H9 (cell line): ENCODE measurements at regions not wholly inside any gene's neighbourhood (a gene's known extent, or its start where the extent isn't known, plus 50 kb on each side); places are given as distances from the start of the nearest gene placed in this dataset.
"Not testable (repeated sequence)": the region's sequence is repeated elsewhere in the genome, so short reads cannot be mapped to it uniquely, and the experiment has no call there.

ENCODE experiments used
- DNase-seq: peaks from one replicate; pipeline ENCODE4 v3.0.0-alpha.2; 2017
- H2AFZ ChIP-seq: one replicate; pipeline ENCODE4 v1.6.1; 2013; ENCODE audit warnings: mild to moderate bottlenecking, low read length, control low read depth, moderate library complexity
- H2AK5ac ChIP-seq: 2 replicates; pipeline ENCODE4 v1.6.1; 2013; ENCODE audit warnings: low read length, control low read depth, mixed read lengths; ENCODE audit not compliant: insufficient read length
- H2BK120ac ChIP-seq: one replicate; pipeline ENCODE4 v1.6.1; 2013; ENCODE audit warnings: low read depth, mild to moderate bottlenecking, low read length, control low read depth, inconsistent platforms; ENCODE audit not compliant: poor library complexity, severe bottlenecking
- H2BK12ac ChIP-seq: 2 replicates; pipeline ENCODE4 v1.6.1; 2013; ENCODE audit warnings: low read length, control low read depth, mixed read lengths, low read depth; ENCODE audit not compliant: insufficient read length
- H2BK15ac ChIP-seq: 2 replicates; pipeline ENCODE4 v1.6.1; 2013; ENCODE audit warnings: low read depth, low read length, control low read depth
- H2BK20ac ChIP-seq: one replicate; pipeline ENCODE4 v1.6.1; 2013; ENCODE audit warnings: low read depth, mild to moderate bottlenecking, low read length, control low read depth, inconsistent platforms; ENCODE audit not compliant: poor library complexity, severe bottlenecking
- H2BK5ac ChIP-seq: 2 replicates; pipeline ENCODE4 v1.6.1; 2013; ENCODE audit warnings: low read length, control low read depth, mixed read lengths; ENCODE audit not compliant: insufficient read length
- H3K14ac ChIP-seq: 2 replicates; pipeline ENCODE4 v1.6.1; 2013; ENCODE audit warnings: low read length, control low read depth; ENCODE audit not compliant: insufficient read depth
- H3K18ac ChIP-seq: 2 replicates; pipeline ENCODE4 v1.6.1; 2013; ENCODE audit warnings: low read depth, mild to moderate bottlenecking, mixed read lengths, low read length, control low read depth; ENCODE audit not compliant: insufficient read length
- H3K23ac ChIP-seq: 2 replicates; pipeline ENCODE4 v1.6.1; 2013; ENCODE audit warnings: low read length, control low read depth, mixed read lengths, low read depth; ENCODE audit not compliant: insufficient read length
- H3K23me2 ChIP-seq: 2 replicates; pipeline ENCODE4 v1.6.1; 2013; ENCODE audit warnings: low read depth, mild to moderate bottlenecking, mixed read lengths, low read length, control low read depth; ENCODE audit not compliant: insufficient read length, poor library complexity, severe bottlenecking
- H3K27ac ChIP-seq: 2 replicates; pipeline ENCODE4 v1.5.1; 2013; ENCODE audit warnings: low read length, control low read depth, mixed read lengths, low read depth; ENCODE audit not compliant: insufficient read length
- H3K27me3 ChIP-seq: 2 replicates; pipeline ENCODE4 v1.6.1; 2013; ENCODE audit warnings: low read length, control low read depth, inconsistent platforms; ENCODE audit not compliant: insufficient read depth
- H3K4ac ChIP-seq: 2 replicates; pipeline ENCODE4 v1.6.1; 2013; ENCODE audit warnings: low read depth, mild to moderate bottlenecking, control low read depth, inconsistent platforms, low read length, moderate library complexity
- H3K4me1 ChIP-seq: 2 replicates; pipeline ENCODE4 v1.6.1; 2013; ENCODE audit warnings: low read length, control low read depth, inconsistent platforms; ENCODE audit not compliant: insufficient read depth
- H3K4me2 ChIP-seq: 2 replicates; pipeline ENCODE4 v1.6.1; 2013; ENCODE audit warnings: low read length, control low read depth, mixed read lengths; ENCODE audit not compliant: insufficient read length, insufficient read depth
- H3K56ac ChIP-seq: 2 replicates; pipeline ENCODE4 v1.6.1; 2013; ENCODE audit warnings: low read depth, mild to moderate bottlenecking, mixed read lengths, low read length, control low read depth; ENCODE audit not compliant: insufficient read length
- H3K79me1 ChIP-seq: 2 replicates; pipeline ENCODE4 v1.6.1; 2013; ENCODE audit warnings: low read depth, mild to moderate bottlenecking, moderate library complexity, low read length, control low read depth, inconsistent platforms; ENCODE audit not compliant: insufficient read depth, poor library complexity, severe bottlenecking
- H3K79me2 ChIP-seq: 2 replicates; pipeline ENCODE4 v1.6.1; 2013; ENCODE audit warnings: low read length, control low read depth, inconsistent platforms; ENCODE audit not compliant: insufficient read depth
- H3K9ac ChIP-seq: 2 replicates; pipeline ENCODE4 v1.6.1; 2013; ENCODE audit warnings: low read length, control low read depth, mixed read lengths; ENCODE audit not compliant: insufficient read length; ENCODE audit errors: extremely low read depth
- H3K9me3 ChIP-seq: one replicate; pipeline ENCODE4 v1.6.1; 2013; ENCODE audit warnings: low read depth, low read length, inconsistent platforms; ENCODE audit not compliant: control insufficient read depth
- H3T11ph ChIP-seq: one replicate; pipeline ENCODE4 v1.6.1; 2013; ENCODE audit warnings: mild to moderate bottlenecking, low read length, control low read depth, inconsistent platforms
- H4K20me1 ChIP-seq: one replicate; pipeline ENCODE4 v1.6.1; 2013; ENCODE audit not compliant: control insufficient read depth, insufficient read length, insufficient read depth
- H4K5ac ChIP-seq: 2 replicates; pipeline ENCODE4 v1.6.1; 2013; ENCODE audit warnings: low read depth, mild to moderate bottlenecking, mixed read lengths, low read length, control low read depth; ENCODE audit not compliant: insufficient read length
- H4K8ac ChIP-seq: replicated peaks from 2 replicates; pipeline ENCODE4 v1.6.1; 2013; ENCODE audit warnings: low read length, control low read depth, mixed read lengths, low read depth; ENCODE audit not compliant: insufficient read length
- H4K91ac ChIP-seq: 2 replicates; pipeline ENCODE4 v1.6.1; 2013; ENCODE audit warnings: low read depth, mild to moderate bottlenecking, moderate library complexity, mixed read lengths, low read length, control low read depth; ENCODE audit not compliant: insufficient read length
- H3K27ac Mint-ChIP-seq, 3 experiments: 2 replicates in 2 of 3; 3 replicates in 1 of 3; pipeline ENCODE4 v1.8.0; 2020 to 2021; ENCODE audit warnings: mixed read lengths in 3 of 3, mild to moderate bottlenecking in 1 of 3, moderate library complexity in 1 of 3
- H3K27me3 Mint-ChIP-seq: 2 replicates; pipeline ENCODE4 v1.8.0; 2021; ENCODE audit warnings: low read depth, mild to moderate bottlenecking, moderate library complexity, mixed read lengths
- H3K36me3 Mint-ChIP-seq, 3 experiments: 2 replicates in 2 of 3; 3 replicates in 1 of 3; pipeline ENCODE4 v1.8.0; 2020 to 2021; ENCODE audit warnings: low read depth in 3 of 3, mixed read lengths in 3 of 3; ENCODE audit not compliant: insufficient read depth in 1 of 3
- H3K4me1 Mint-ChIP-seq, 2 experiments: 2 replicates each; pipeline ENCODE4 v1.8.0; 2020; ENCODE audit warnings: mixed read lengths in 2 of 2
- H3K4me3 Mint-ChIP-seq, 2 experiments: 2 replicates in 1 of 2; 3 replicates in 1 of 2; pipeline ENCODE4 v1.8.0; 2020 to 2021; ENCODE audit warnings: mild to moderate bottlenecking in 2 of 2, mixed read lengths in 2 of 2, moderate library complexity in 1 of 2
- H3K9me3 Mint-ChIP-seq, 2 experiments: 2 replicates in 1 of 2; 3 replicates in 1 of 2; pipeline ENCODE4 v1.8.0; 2020; ENCODE audit warnings: mild to moderate bottlenecking in 2 of 2, mixed read lengths in 2 of 2, moderate library complexity in 1 of 2
- WGBS: extraction: QIAGEN DNeasy Blood & Tissue Kit; methylation state at CpG from one replicate; pipeline ENCODE4 v1.1.7; 2013; ENCODE audit warnings: missing lambda C conversion rate, low lambda C conversion rate, mixed read lengths; ENCODE audit not compliant: insufficient read length; ENCODE audit errors: extremely low coverage; 5-methylcytosine and 5-hydroxymethylcytosine counted together

DNA sequence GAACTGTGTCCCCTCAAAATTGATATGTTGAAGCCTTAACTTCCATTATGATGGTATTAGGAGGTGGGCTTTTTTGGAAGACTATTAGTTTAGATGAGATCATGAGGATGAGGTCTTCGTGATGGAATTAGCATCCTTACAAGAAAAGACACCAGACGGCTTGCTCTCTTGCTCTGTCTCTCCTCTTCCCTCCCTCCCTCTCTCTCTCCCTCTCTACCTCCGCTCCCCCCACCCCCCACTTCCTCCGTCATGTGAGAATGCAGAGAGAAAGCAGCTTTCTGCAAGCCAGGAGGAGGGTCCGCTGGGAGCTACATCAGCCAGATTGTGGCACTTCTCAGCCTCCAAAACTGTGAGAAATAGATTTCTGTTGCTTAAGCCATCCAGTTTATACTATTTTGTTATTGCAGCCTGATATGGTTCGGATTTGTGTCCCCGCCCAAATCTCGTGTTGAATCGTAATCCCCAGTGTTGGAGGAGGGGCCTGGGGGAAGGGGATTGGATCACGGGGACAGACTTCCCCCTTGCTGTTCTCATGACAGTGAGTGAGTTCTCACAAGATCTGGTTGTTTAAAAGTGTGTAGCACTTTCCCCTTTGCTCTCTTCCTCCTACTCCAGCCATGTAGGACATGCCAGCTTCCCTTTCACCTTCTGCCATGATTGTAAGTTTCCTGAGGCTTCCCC lies 76.9 kb downstream of the NPIPA8 start:
- H3K18ac ChIP-seq, H3K4me1 ChIP-seq, H3K4me3 Mint-ChIP-seq, H3K27me3 ChIP-seq, H3T11ph ChIP-seq, H4K91ac ChIP-seq, H3K23me2 ChIP-seq, H3K79me1 ChIP-seq, H3K14ac ChIP-seq, H2BK20ac ChIP-seq, H4K20me1 ChIP-seq, H4K5ac ChIP-seq, H3K9me3 ChIP-seq, H3K27me3 Mint-ChIP-seq, H3K4ac ChIP-seq, H2BK5ac ChIP-seq, H2AFZ ChIP-seq, H3K4me1 Mint-ChIP-seq, H2BK15ac ChIP-seq, H3K4me2 ChIP-seq, H4K8ac ChIP-seq, H3K36me3 Mint-ChIP-seq, DNase-seq, H3K56ac ChIP-seq, H3K79me2 ChIP-seq, H2AK5ac ChIP-seq, H3K9ac ChIP-seq, H3K23ac ChIP-seq, H3K27ac Mint-ChIP-seq, H3K9me3 Mint-ChIP-seq, H2BK120ac ChIP-seq, H2BK12ac ChIP-seq, H3K27ac ChIP-seq: not testable (repeated sequence)
- no CpG with 5 or more reads among the region's 10 CpGs for WGBS

DNA sequence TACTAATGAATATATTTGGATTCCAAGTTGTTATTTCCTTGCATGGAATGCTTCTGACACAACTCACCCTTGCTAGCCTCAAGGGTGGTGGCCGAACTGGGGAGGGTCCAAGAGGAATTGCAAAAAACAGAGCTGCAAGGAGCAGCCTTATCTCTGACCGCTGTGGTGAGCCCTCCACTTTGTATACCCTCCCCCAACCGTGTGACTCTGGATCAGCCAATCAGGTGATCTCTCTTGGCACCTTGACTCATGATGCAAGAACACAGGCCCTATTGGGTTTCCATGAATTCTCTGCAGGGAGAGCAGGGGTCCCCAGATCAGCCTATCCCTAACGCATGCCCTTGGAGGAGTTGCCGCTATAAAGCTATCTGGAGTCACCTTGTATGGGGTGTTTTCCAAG lies 83.6 kb downstream of the NPIPA8 start:
- not testable (repeated sequence) for H4K91ac ChIP-seq, H3K27ac Mint-ChIP-seq, H2AFZ ChIP-seq, H3K23ac ChIP-seq, H3K79me1 ChIP-seq, H3K56ac ChIP-seq, H2BK20ac ChIP-seq, H4K5ac ChIP-seq, H3K27me3 Mint-ChIP-seq, H3K4ac ChIP-seq, H3K9me3 ChIP-seq, DNase-seq, H3K18ac ChIP-seq, H2BK120ac ChIP-seq, H3K9ac ChIP-seq, H4K20me1 ChIP-seq, H2AK5ac ChIP-seq, H4K8ac ChIP-seq, H3K14ac ChIP-seq, H2BK15ac ChIP-seq, H3K4me1 ChIP-seq, H2BK5ac ChIP-seq, H3K4me3 Mint-ChIP-seq, H3K27me3 ChIP-seq, H3K9me3 Mint-ChIP-seq, H3K4me1 Mint-ChIP-seq, H3K27ac ChIP-seq, H3K23me2 ChIP-seq, H3K79me2 ChIP-seq, H3K4me2 ChIP-seq, H3K36me3 Mint-ChIP-seq, H3T11ph ChIP-seq, H2BK12ac ChIP-seq
- WGBS = no CpG with 5 or more reads among the region's 5 CpGs
